ENCODE measurements at regions not wholly inside any gene's neighbourhood (a gene's known extent, or its start where the extent isn't known, plus 50 kb on each side); places are given as distances from the start of the nearest gene placed in this dataset.

DNA sequence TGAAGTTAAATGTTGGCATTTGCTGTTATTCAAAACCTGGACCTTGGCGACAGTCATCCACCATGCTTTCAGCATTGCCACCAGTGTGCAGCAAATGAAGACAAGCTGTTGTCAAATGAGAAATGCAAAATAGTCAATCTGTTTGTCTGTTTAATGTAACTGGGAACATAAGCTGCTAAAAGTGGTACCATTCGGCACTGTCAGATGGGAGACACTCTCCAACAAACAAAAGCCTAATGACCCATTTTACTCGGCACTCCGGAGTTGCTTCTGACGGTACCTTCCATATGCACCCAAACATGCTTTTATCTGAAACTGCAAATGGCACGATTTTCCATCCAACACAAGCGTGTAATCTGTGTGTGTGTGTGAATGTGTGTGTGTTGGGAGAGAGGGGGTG lies 297.8 kb downstream of the MAF start:
- no peaks in the 10 kb centered on the region for H3K36me3 Mint-ChIP-seq (ENCODE audit: low read depth)
- no peak overlapping the region for H3K27ac Mint-ChIP-seq

GRCh38 chr16:79301051-79301450 lies 299.5 kb downstream of the MAF start:
- Mint-ChIP-seq H3K9me3 (peaks cover 55% of the 10 kb centered on the region), H3K4me1 (ENCODE audit: low read depth) (no peaks in the 10 kb centered on the region), H3K4me3 (no peak overlapping the region), H3K27ac (no peak overlapping the region), H3K27me3 (ENCODE audit: insufficient read depth) (peaks cover 5% of the 10 kb centered on the region), H3K36me3 (ENCODE audit: low read depth) (no peaks in the 10 kb centered on the region)
- DNase-seq = no peak
- TF ChIP-seq, protein P1, sequence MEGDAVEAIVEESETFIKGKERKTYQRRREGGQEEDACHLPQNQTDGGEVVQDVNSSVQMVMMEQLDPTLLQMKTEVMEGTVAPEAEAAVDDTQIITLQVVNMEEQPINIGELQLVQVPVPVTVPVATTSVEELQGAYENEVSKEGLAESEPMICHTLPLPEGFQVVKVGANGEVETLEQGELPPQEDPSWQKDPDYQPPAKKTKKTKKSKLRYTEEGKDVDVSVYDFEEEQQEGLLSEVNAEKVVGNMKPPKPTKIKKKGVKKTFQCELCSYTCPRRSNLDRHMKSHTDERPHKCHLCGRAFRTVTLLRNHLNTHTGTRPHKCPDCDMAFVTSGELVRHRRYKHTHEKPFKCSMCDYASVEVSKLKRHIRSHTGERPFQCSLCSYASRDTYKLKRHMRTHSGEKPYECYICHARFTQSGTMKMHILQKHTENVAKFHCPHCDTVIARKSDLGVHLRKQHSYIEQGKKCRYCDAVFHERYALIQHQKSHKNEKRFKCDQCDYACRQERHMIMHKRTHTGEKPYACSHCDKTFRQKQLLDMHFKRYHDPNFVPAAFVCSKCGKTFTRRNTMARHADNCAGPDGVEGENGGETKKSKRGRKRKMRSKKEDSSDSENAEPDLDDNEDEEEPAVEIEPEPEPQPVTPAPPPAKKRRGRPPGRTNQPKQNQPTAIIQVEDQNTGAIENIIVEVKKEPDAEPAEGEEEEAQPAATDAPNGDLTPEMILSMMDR (IDR thresholded peaks at IDR 0.05) = no peak

More for the DNA sequence above, 297.8 kb downstream of the MAF start:
- Mint-ChIP-seq H3K4me1 (ENCODE audit: low read depth) (no peaks in the 10 kb centered on the region), H3K27me3 (ENCODE audit: insufficient read depth) (peaks cover 3% of the 10 kb centered on the region), H3K4me3 (no peak overlapping the region), H3K9me3 (peaks cover 58% of the 10 kb centered on the region)
- TF ChIP-seq, protein P1 (IDR thresholded peaks at IDR 0.05) = no peak
- no peak for DNase-seq

- Mint-ChIP-seq H3K27ac (no peak overlapping the region), H3K9me3 (peaks cover 45% of the 10 kb centered on the region), H3K36me3 (ENCODE audit: low read depth) (no peaks in the 10 kb centered on the region), H3K27me3 (ENCODE audit: insufficient read depth) (peaks cover 2% of the 10 kb centered on the region), H3K4me1 (ENCODE audit: low read depth) (no peaks in the 10 kb centered on the region), H3K4me3 (no peak overlapping the region)
- DNase-seq = no peak
- TF ChIP-seq, protein P1 (IDR thresholded peaks at IDR 0.05) = no peak
Observed at GRCh38 chr16:79298894-79299799, 301.4 kb downstream of the MAF start.

GRCh38 chr16:79298476-79298875 lies 302.1 kb downstream of the MAF start:
- peaks cover 2% of the 10 kb centered on the region for H3K27me3 Mint-ChIP-seq (ENCODE audit: insufficient read depth)
- no peak overlapping the region for H3K27ac Mint-ChIP-seq
- H3K4me3 Mint-ChIP-seq = no peak overlapping the region; the same call in 1 of the 2 replicates
- DNase-seq = no peak
- TF ChIP-seq, protein P1 (IDR thresholded peaks at IDR 0.05) = no peak
- H3K4me1 Mint-ChIP-seq (ENCODE audit: low read depth) = no peaks in the 10 kb centered on the region
- no peaks in the 10 kb centered on the region for H3K36me3 Mint-ChIP-seq (ENCODE audit: low read depth)
- H3K9me3 Mint-ChIP-seq = peaks cover 43% of the 10 kb centered on the region

DNA sequence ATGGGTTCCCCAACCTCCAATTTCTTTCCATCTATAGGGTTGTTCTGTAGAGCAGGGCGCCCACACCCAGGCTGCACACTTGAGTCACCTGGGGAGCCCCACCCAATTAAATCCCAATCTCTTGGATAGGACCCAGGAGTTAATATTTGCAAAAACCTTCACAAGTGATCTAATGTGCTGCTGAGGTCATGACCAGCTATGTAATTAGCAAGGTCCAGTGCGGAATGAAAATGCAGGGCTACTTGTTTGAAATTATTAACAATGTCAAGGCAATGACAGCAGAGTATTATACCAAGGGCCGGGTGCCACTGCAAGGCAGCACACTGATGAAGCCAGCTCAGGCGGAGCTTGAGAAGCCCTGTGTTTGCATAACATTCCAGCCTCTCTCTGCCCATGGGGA lies 302.7 kb downstream of the MAF start:
- Mint-ChIP-seq H3K4me1 (ENCODE audit: low read depth) (no peaks in the 10 kb centered on the region), H3K36me3 (ENCODE audit: low read depth) (no peaks in the 10 kb centered on the region), H3K9me3 (peaks cover 39% of the 10 kb centered on the region), H3K4me3 (no peak overlapping the region), H3K27ac (no peak overlapping the region), H3K27me3 (ENCODE audit: insufficient read depth) (peaks cover 2% of the 10 kb centered on the region)
- no peak for DNase-seq
- TF ChIP-seq, protein P1 (IDR thresholded peaks at IDR 0.05) = no peak

Measured in HFFc6 (cell line).